Ishikawa (cell line): ENCODE measurements at regions not wholly inside any gene's neighbourhood (a gene's known extent, or its start where the extent isn't known, plus 50 kb on each side); places are given as distances from the start of the nearest gene placed in this dataset.

Source experiments
- CEBPB ChIP-seq: IDR thresholded peaks from 2 replicates; pipeline ENCODE4 v1.6.1; 2012
- CREB1 ChIP-seq: IDR thresholded peaks from 2 replicates; pipeline ENCODE4 v1.6.1; 2012; ENCODE audit warnings: low read depth
- EGR1 ChIP-seq: IDR thresholded peaks from 2 replicates; pipeline ENCODE4 v1.6.1; 2012
- EP300 ChIP-seq: IDR thresholded peaks from 2 replicates; pipeline ENCODE4 v1.6.1; 2012; ENCODE audit warnings: borderline replicate concordance
- FOXM1 ChIP-seq: IDR thresholded peaks from 2 replicates; pipeline ENCODE4 v1.6.1; 2012; ENCODE audit warnings: low read depth, borderline replicate concordance
- NFIC ChIP-seq: IDR thresholded peaks from 2 replicates; pipeline ENCODE4 v1.6.1; 2012
- RAD21 ChIP-seq: IDR thresholded peaks from 2 replicates; pipeline ENCODE4 v1.6.1; 2012; ENCODE audit warnings: low read depth
- TAF1 ChIP-seq: IDR thresholded peaks from 2 replicates; pipeline ENCODE4 v1.6.1; 2012; ENCODE audit warnings: low read depth, mild to moderate bottlenecking
- TCF12 ChIP-seq: IDR thresholded peaks from 2 replicates; pipeline ENCODE4 v1.6.1; 2012; ENCODE audit warnings: low read depth
- TEAD4 ChIP-seq: IDR thresholded peaks from 2 replicates; pipeline ENCODE4 v1.6.1; 2012
- YY1 ChIP-seq: IDR thresholded peaks from 2 replicates; pipeline ENCODE4 v1.6.1; 2012; ENCODE audit warnings: low read depth
- ZBTB7A ChIP-seq: IDR thresholded peaks from 2 replicates; pipeline ENCODE4 v1.6.1; 2012; ENCODE audit warnings: low read depth
- TF ChIP-seq, protein P1 (sequence below): IDR thresholded peaks from 2 replicates; pipeline ENCODE4 v1.6.1; 2012; ENCODE audit warnings: low read depth, mild to moderate bottlenecking
- TF ChIP-seq, protein P2 (sequence below): IDR thresholded peaks from 2 replicates; pipeline ENCODE4 v1.6.1; 2012
- TF ChIP-seq, protein P3 (sequence below): IDR thresholded peaks from 2 replicates; pipeline ENCODE4 v1.6.1; 2012

DNA sequence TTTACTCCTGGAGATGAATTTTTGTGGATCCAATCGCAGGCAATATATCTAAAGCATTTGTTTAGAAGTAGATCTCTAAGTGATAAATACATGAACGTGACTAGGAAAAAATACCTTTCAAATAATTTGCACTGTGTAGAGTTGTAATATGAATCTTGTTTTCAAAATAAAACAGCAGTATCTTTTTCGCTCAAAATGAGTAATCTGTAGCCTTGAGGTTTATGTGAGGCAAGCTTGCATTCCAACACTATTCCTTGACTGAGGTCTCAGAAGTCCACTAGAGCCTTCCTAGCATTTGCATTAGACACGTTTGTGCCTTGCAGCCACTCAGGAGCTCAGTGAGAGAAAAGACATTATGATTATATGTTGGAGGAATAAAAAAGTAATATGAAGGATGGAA, 138.3 kb upstream of the ROBO1 start:
- no peak for TF ChIP-seq TAF1
- TF ChIP-seq EGR1, result no peak

DNA sequence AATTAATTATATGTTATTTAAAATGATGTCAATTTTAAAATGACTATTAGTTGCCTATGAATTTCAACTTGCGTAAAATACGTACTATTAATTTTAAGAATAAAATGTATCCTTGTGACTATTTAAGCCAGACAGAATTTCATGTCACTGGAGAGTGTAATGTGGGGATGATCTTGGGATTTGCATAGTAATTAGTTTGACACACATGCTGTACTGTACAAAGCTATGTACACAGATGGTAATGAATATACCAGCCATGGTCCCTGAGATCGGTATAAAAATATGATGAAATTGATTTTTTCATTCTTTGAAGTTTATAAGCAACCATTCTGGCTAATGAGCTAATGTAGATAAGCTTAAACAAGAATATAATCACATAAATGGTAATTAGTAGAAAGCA, 134.4 kb upstream of the ROBO1 start:
- TF ChIP-seq YY1 (no peak), ZBTB7A (no peak), TCF12 (no peak), CREB1 (no peak), TEAD4 (no peak), CEBPB (no peak), NFIC (no peak), EP300 (no peak), TAF1 (no peak), RAD21 (no peak), FOXM1 (no peak), EGR1 (no peak)
- TF ChIP-seq, protein P1, sequence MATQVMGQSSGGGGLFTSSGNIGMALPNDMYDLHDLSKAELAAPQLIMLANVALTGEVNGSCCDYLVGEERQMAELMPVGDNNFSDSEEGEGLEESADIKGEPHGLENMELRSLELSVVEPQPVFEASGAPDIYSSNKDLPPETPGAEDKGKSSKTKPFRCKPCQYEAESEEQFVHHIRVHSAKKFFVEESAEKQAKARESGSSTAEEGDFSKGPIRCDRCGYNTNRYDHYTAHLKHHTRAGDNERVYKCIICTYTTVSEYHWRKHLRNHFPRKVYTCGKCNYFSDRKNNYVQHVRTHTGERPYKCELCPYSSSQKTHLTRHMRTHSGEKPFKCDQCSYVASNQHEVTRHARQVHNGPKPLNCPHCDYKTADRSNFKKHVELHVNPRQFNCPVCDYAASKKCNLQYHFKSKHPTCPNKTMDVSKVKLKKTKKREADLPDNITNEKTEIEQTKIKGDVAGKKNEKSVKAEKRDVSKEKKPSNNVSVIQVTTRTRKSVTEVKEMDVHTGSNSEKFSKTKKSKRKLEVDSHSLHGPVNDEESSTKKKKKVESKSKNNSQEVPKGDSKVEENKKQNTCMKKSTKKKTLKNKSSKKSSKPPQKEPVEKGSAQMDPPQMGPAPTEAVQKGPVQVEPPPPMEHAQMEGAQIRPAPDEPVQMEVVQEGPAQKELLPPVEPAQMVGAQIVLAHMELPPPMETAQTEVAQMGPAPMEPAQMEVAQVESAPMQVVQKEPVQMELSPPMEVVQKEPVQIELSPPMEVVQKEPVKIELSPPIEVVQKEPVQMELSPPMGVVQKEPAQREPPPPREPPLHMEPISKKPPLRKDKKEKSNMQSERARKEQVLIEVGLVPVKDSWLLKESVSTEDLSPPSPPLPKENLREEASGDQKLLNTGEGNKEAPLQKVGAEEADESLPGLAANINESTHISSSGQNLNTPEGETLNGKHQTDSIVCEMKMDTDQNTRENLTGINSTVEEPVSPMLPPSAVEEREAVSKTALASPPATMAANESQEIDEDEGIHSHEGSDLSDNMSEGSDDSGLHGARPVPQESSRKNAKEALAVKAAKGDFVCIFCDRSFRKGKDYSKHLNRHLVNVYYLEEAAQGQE, result no peak
- TF ChIP-seq, protein P2, sequence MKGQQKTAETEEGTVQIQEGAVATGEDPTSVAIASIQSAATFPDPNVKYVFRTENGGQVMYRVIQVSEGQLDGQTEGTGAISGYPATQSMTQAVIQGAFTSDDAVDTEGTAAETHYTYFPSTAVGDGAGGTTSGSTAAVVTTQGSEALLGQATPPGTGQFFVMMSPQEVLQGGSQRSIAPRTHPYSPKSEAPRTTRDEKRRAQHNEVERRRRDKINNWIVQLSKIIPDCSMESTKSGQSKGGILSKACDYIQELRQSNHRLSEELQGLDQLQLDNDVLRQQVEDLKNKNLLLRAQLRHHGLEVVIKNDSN, result no peak
- TF ChIP-seq, protein P3, sequence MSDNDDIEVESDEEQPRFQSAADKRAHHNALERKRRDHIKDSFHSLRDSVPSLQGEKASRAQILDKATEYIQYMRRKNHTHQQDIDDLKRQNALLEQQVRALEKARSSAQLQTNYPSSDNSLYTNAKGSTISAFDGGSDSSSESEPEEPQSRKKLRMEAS, result no peak

DNA sequence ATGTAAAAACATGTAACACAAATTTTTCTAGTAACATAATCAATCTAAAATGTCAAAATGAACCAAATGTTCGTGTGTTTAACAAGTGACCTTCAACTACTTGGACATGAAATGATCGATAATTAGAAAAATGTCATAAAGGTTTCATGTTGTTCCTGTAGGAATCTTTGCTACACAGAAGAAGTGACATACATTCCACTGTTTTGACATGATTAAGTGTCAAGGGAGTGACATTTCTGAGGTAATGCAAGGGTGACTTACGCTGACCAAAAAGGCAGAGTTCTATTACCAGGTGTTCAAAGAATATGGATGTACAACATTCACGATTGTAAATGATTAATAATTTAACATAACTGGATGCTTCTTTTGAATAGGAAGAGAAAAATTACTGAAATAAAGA, 131.1 kb upstream of the ROBO1 start:
- TF ChIP-seq TEAD4, result no peak
- no peak for TF ChIP-seq FOXM1
- TF ChIP-seq CREB1, result no peak
- no peak for TF ChIP-seq EGR1
- TF ChIP-seq, protein P3, result no peak
- TF ChIP-seq EP300, result no peak
- TF ChIP-seq, protein P1, result no peak
- no peak for TF ChIP-seq YY1
- TF ChIP-seq RAD21, result no peak
- TF ChIP-seq TCF12, result no peak

DNA sequence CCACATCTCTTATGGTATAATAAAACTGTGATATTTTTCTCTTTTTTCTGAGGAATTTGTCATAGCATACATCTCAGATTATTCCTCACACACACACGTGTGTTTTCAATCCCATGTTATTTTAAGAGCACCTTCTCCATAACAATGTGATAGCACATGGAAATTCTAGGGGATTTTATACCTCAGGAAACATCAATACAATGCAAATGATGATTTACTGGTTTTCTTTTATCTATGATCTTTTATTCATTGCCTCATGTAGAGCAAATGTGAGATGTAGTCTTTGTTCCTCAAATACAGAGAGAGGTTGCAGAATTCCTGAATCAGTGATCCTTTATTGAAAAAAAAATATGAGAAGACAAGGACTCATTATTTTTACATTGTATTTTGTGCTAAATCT, 128.3 kb upstream of the ROBO1 start:
- TF ChIP-seq CEBPB (no peak), TEAD4 (no peak), TAF1 (no peak), RAD21 (no peak), EP300 (no peak), TCF12 (no peak), FOXM1 (no peak), ZBTB7A (no peak), NFIC (no peak), EGR1 (no peak), YY1 (no peak), CREB1 (no peak)
- TF ChIP-seq, protein P3, result no peak
- TF ChIP-seq, protein P1, result no peak
- TF ChIP-seq, protein P2, result no peak

DNA sequence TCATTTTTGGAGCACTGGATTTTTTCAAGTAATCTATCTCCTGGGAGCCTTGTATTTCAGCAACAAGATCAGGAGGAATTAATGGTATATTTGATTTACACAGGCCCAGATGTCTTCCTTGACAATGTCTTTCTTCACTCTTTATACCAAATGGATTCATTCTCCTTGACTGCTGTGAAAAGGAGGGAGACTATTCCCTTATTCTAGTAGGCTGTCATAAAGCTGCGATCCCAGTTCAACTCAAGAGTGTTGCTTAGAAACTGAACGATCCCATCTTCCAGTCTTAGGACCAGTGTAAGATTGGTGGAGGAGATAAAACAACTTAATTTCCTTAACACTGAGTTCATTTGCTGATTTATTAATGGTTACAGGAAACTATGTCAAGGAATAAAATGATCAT, 119.4 kb upstream of the ROBO1 start:
- TF ChIP-seq YY1 (no peak), RAD21 (no peak), EGR1 (no peak), NFIC (no peak), ZBTB7A (no peak), FOXM1 (no peak), TEAD4 (no peak), TCF12 (no peak), EP300 (no peak)
- TF ChIP-seq, protein P3, result no peak
- TF ChIP-seq, protein P1, result no peak
- TF ChIP-seq, protein P2, result no peak
